ENCODE measurements at regions not wholly inside any gene's neighbourhood (a gene's known extent, or its start where the extent isn't known, plus 50 kb on each side); places are given as distances from the start of the nearest gene placed in this dataset.

GRCh38 chr9:95627802-95628201 is 111.0 kb upstream of the PTCH1 start:
- ChIA-PET POLR2A (no interaction called here), CTCF (no interaction called here)
- TF ChIP-seq, protein P1, sequence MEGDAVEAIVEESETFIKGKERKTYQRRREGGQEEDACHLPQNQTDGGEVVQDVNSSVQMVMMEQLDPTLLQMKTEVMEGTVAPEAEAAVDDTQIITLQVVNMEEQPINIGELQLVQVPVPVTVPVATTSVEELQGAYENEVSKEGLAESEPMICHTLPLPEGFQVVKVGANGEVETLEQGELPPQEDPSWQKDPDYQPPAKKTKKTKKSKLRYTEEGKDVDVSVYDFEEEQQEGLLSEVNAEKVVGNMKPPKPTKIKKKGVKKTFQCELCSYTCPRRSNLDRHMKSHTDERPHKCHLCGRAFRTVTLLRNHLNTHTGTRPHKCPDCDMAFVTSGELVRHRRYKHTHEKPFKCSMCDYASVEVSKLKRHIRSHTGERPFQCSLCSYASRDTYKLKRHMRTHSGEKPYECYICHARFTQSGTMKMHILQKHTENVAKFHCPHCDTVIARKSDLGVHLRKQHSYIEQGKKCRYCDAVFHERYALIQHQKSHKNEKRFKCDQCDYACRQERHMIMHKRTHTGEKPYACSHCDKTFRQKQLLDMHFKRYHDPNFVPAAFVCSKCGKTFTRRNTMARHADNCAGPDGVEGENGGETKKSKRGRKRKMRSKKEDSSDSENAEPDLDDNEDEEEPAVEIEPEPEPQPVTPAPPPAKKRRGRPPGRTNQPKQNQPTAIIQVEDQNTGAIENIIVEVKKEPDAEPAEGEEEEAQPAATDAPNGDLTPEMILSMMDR (IDR thresholded peaks at IDR 0.05; ENCODE audit: control extremely low read depth, extremely low read depth, low read depth, missing control alignments), result no peak
- no peak for DNase-seq (ENCODE audit: extremely low spot score)

- TF ChIP-seq, protein P1 (IDR thresholded peaks at IDR 0.05; ENCODE audit: control extremely low read depth, extremely low read depth, low read depth, missing control alignments), result no peak
- DNase-seq (ENCODE audit: extremely low spot score), result no peak
- ChIA-PET POLR2A (no interaction called here), CTCF (no interaction called here)
These were observed 110.3 kb upstream of the PTCH1 start for GRCh38 chr9:95626885-95627558.

- DNase-seq (ENCODE audit: extremely low spot score), result no peak
- ChIA-PET POLR2A (no interaction called here), CTCF (no interaction called here)
- TF ChIP-seq, protein P1 (IDR thresholded peaks at IDR 0.05; ENCODE audit: control extremely low read depth, extremely low read depth, low read depth, missing control alignments), result no peak
These were observed 109.6 kb upstream of the PTCH1 start for GRCh38 chr9:95626341-95626740.

DNA sequence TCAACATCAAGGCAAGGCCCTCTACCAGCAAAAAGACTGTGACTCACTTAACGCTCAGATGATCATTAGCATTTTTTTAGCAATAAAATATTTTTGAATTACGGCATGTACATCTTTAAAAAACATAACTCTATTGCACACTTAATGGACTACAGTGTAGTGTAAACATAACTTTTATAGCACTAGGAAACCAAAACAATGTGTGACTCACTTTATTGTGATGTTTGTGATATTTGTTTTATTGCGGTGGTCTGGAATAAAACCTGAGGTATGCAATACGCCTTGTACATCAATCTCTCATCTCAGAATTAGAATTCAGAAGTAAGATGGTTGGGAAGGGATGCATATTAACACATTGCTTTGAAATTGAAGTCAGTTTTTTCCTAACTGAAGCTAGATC is 106.9 kb upstream of the PTCH1 start:
- ChIA-PET POLR2A (no interaction called here), CTCF (no interaction called here)
- TF ChIP-seq, protein P1 (IDR thresholded peaks at IDR 0.05; ENCODE audit: control extremely low read depth, extremely low read depth, low read depth, missing control alignments), result no peak
- DNase-seq (ENCODE audit: extremely low spot score), result no peak

GRCh38 chr9:95620722-95621121 is 104.0 kb upstream of the PTCH1 start:
- CTCF ChIA-PET, result interaction anchor here (1.2 to 2.0 kb wide), 2 partner anchors 9 to 11 kb away, joined by 3 to 5 read pairs; no protein-coding TSS in a partner anchor

GRCh38 chr9:95620314-95620713 is 103.5 kb upstream of the PTCH1 start:
- DNase-seq (ENCODE audit: extremely low spot score), result no peak
- TF ChIP-seq, protein P1 (IDR thresholded peaks at IDR 0.05; ENCODE audit: control extremely low read depth, extremely low read depth, low read depth, missing control alignments), result no peak
- CTCF ChIA-PET, result interaction anchor here (0.9 to 2.0 kb wide), 3 partner anchors 10 to 12 kb away, joined by 3 to 5 read pairs (median 4); no protein-coding TSS in a partner anchor
- POLR2A ChIA-PET, result no interaction called here

More at GRCh38 chr9:95620722-95621121, 104.0 kb upstream of the PTCH1 start:
- TF ChIP-seq, protein P1 (IDR thresholded peaks at IDR 0.05; ENCODE audit: control extremely low read depth, extremely low read depth, low read depth, missing control alignments), result no peak
- DNase-seq (ENCODE audit: extremely low spot score), result no peak
- POLR2A ChIA-PET, result no interaction called here
